MM.1S (cell line): ENCODE measurements at regions not wholly inside any gene's neighbourhood (a gene's known extent, or its start where the extent isn't known, plus 50 kb on each side); places are given as distances from the start of the nearest gene placed in this dataset.

Source experiments
- DNase-seq: peaks from one replicate; pipeline ENCODE4 v3.0.0-alpha.2; 2015
- H2AFZ ChIP-seq: fragments of 300-600 bp; sonication (generic); 2 replicates; pipeline ENCODE4 v1.6.0; 2016; ENCODE audit warnings: antibody characterized with exemption, low read length
- H3F3A ChIP-seq: fragments of 300-600 bp; sonication (generic); 2 replicates; pipeline ENCODE4 v1.6.1; 2016; ENCODE audit warnings: mild to moderate bottlenecking, antibody characterized with exemption, low read length, moderate library complexity, mixed read lengths; ENCODE audit not compliant: insufficient read depth
- H3K27ac ChIP-seq: fragments of 300-600 bp; sonication (generic); 2 replicates; pipeline ENCODE4 v1.5.1; 2016; ENCODE audit warnings: mild to moderate bottlenecking, low read length
- H3K27me3 ChIP-seq: fragments of 300-600 bp; sonication (generic); replicated peaks from 2 replicates; pipeline ENCODE4 v1.6.0; 2016; ENCODE audit warnings: low read length; ENCODE audit not compliant: insufficient read depth
- H3K36me3 ChIP-seq: fragments of 300-600 bp; sonication (generic); replicated peaks from 2 replicates; pipeline ENCODE4 v1.6.1; 2016; ENCODE audit warnings: mild to moderate bottlenecking, low read length, mixed read lengths; ENCODE audit not compliant: insufficient read depth
- H3K4me1 ChIP-seq: fragments of 300-600 bp; sonication (generic); 2 replicates; pipeline ENCODE4 v1.6.1; 2016; ENCODE audit warnings: low read length, mixed read lengths
- H3K4me2 ChIP-seq: fragments of 300-600 bp; sonication (generic); 2 replicates; pipeline ENCODE4 v1.6.0; 2016; ENCODE audit warnings: low read depth, low read length
- H3K4me3 ChIP-seq: fragments of 300-600 bp; sonication (generic); 2 replicates; pipeline ENCODE4 v1.5.1; 2016; ENCODE audit warnings: low read length, mixed read lengths
- H3K79me2 ChIP-seq: fragments of 300-600 bp; sonication (generic); 2 replicates; pipeline ENCODE4 v1.6.1; 2016; ENCODE audit warnings: mixed run types, low read length, mixed read lengths
- H3K9ac ChIP-seq: fragments of 300-600 bp; sonication (generic); 2 replicates; pipeline ENCODE4 v1.6.1; 2016; ENCODE audit warnings: low read length, mixed read lengths
- H3K9me2 ChIP-seq: fragments of 300-600 bp; sonication (generic); replicated peaks from 2 replicates; pipeline ENCODE4 v1.6.1; 2016; ENCODE audit warnings: mild to moderate bottlenecking, low read length, mixed read lengths; ENCODE audit not compliant: insufficient read depth
- H3K9me3 ChIP-seq: fragments of 300-600 bp; sonication (generic); replicated peaks from 2 replicates; pipeline ENCODE4 v1.6.1; 2016; ENCODE audit warnings: mild to moderate bottlenecking, low read length, mixed read lengths; ENCODE audit not compliant: insufficient read depth
- H4K20me1 ChIP-seq: fragments of 300-600 bp; sonication (generic); 2 replicates; pipeline ENCODE4 v1.6.1; 2016; ENCODE audit warnings: mild to moderate bottlenecking, low read length, moderate library complexity, mixed read lengths; ENCODE audit not compliant: insufficient read depth
- CTCF ChIP-seq: fragments of 300-600 bp; sonication (generic); IDR thresholded peaks from 2 replicates; pipeline ENCODE4 v1.5.1; 2016; ENCODE audit warnings: antibody characterized with exemption, low read length, mixed read lengths
- EZH2 ChIP-seq: fragments of 300-600 bp; sonication (generic); optimal IDR thresholded peaks from 2 replicates; pipeline ENCODE3; 2017; ENCODE audit warnings: low read depth, mild to moderate bottlenecking, antibody characterized with exemption, low read length, mixed read lengths
- EZH2phosphoT487 ChIP-seq: fragments of 300-600 bp; sonication (generic); IDR thresholded peaks from 2 replicates; pipeline ENCODE4 v1.6.1; 2018; ENCODE audit warnings: antibody characterized with exemption, low read length

GRCh38 chr1:217273866-217274265, 357.0 kb downstream of the GPATCH2 start:
- Histone ChIP-seq H3K36me3 (no peaks in the 10 kb centered on the region), H4K20me1 (no peaks in the 10 kb centered on the region), H3K9me2 (no peaks in the 10 kb centered on the region), H3K27me3 (no peaks in the 10 kb centered on the region), H3K27ac (no peak overlapping the region), H3F3A (no peaks in the 10 kb centered on the region), H3K9me3 (no peaks in the 10 kb centered on the region), H3K4me1 (no peaks in the 10 kb centered on the region), H3K79me2 (no peaks in the 10 kb centered on the region), H3K4me3 (no peak overlapping the region), H2AFZ (no peak overlapping the region), H3K9ac (no peak overlapping the region), H3K4me2 (no peak overlapping the region)
- no peak for DNase-seq
- TF ChIP-seq EZH2phosphoT487 (no peak), CTCF (no peak), EZH2 (no peak)

- no peaks in the 10 kb centered on the region for H3K4me1 ChIP-seq
- H3K9ac ChIP-seq, result no peak overlapping the region
- H3K36me3 ChIP-seq, result no peaks in the 10 kb centered on the region
- no peaks in the 10 kb centered on the region for H4K20me1 ChIP-seq
- H3K9me3 ChIP-seq, result no peaks in the 10 kb centered on the region
- H3K27me3 ChIP-seq, result no peaks in the 10 kb centered on the region
- no peaks in the 10 kb centered on the region for H3K79me2 ChIP-seq
- H3K9me2 ChIP-seq, result no peaks in the 10 kb centered on the region
- no peak overlapping the region for H3K4me3 ChIP-seq
- DNase-seq, result no peak
- no peak overlapping the region for H3K27ac ChIP-seq
- H3F3A ChIP-seq, result no peaks in the 10 kb centered on the region
- no peak overlapping the region for H2AFZ ChIP-seq
- TF ChIP-seq EZH2, result no peak
- no peak for TF ChIP-seq EZH2phosphoT487
- TF ChIP-seq CTCF, result no peak
- H3K4me2 ChIP-seq, result no peak overlapping the region
Observed at GRCh38 chr1:217272385-217272784, 358.5 kb downstream of the GPATCH2 start.

- no peak for TF ChIP-seq CTCF
- TF ChIP-seq EZH2phosphoT487, result no peak
- no peak for TF ChIP-seq EZH2
- Histone ChIP-seq H3K79me2 (no peaks in the 10 kb centered on the region), H3K9me3 (no peaks in the 10 kb centered on the region), H2AFZ (no peak overlapping the region), H3K36me3 (no peaks in the 10 kb centered on the region), H3K27ac (no peak overlapping the region), H3K4me3 (no peak overlapping the region), H3K27me3 (no peaks in the 10 kb centered on the region), H4K20me1 (no peaks in the 10 kb centered on the region), H3K4me1 (no peaks in the 10 kb centered on the region), H3K4me2 (no peak overlapping the region), H3K9me2 (no peaks in the 10 kb centered on the region), H3F3A (no peaks in the 10 kb centered on the region), H3K9ac (no peak overlapping the region)
- DNase-seq, result no peak
Observed at GRCh38 chr1:217270101-217270500, 360.8 kb downstream of the GPATCH2 start.
